Keratinocyte (primary cell): ENCODE measurements at regions not wholly inside any gene's neighbourhood (a gene's known extent, or its start where the extent isn't known, plus 50 kb on each side); places are given as distances from the start of the nearest gene placed in this dataset.

Source experiments
- DNase-seq: peaks from one replicate; pipeline ENCODE4 v3.0.0-alpha.2; 2011; ENCODE audit warnings: low read depth, missing footprints, low spot score
- FAIRE-seq: peaks from 2 replicates; lab custom pipeline; 2011; peaks lifted over from hg19 to GRCh38; lab: Jason Lieb, UNC
- H2AFZ ChIP-seq: 2 replicates; pipeline ENCODE4 v1.6.0; 2012; ENCODE audit warnings: low read length, control low read depth, inconsistent platforms; ENCODE audit not compliant: control insufficient read depth
- H3K27ac ChIP-seq: 2 replicates; pipeline ENCODE4 v1.5.1; 2011; ENCODE audit warnings: low read length; ENCODE audit not compliant: control insufficient read depth, insufficient read depth
- H3K27me3 ChIP-seq: 3 replicates; pipeline ENCODE4 v1.6.0; 2011; ENCODE audit warnings: low read length; ENCODE audit not compliant: control insufficient read depth, insufficient read depth; ENCODE audit errors: extremely low read depth
- H3K36me3 ChIP-seq, 2 experiments: 2 replicates in 1 of 2; 3 replicates in 1 of 2; pipeline ENCODE4 v1.5.1; 2011; ENCODE audit warnings: low read length in 2 of 2, mild to moderate bottlenecking in 1 of 2; ENCODE audit not compliant: control insufficient read depth in 2 of 2, insufficient read depth in 2 of 2; ENCODE audit errors: extremely low read depth in 1 of 2
- H3K4me1 ChIP-seq: 3 replicates; pipeline ENCODE4 v1.5.1; 2011; ENCODE audit warnings: low read length; ENCODE audit not compliant: control insufficient read depth, insufficient read depth; ENCODE audit errors: extremely low read depth
- H3K4me2 ChIP-seq: 3 replicates; pipeline ENCODE4 v1.6.0; 2011; ENCODE audit warnings: low read depth, low read length; ENCODE audit not compliant: control insufficient read depth, insufficient read depth; ENCODE audit errors: extremely low read depth
- H3K4me3 ChIP-seq, 3 experiments: fragments of 200-600 bp in 1 of 3; sonication (generic) in 1 of 3; 2 replicates in 2 of 3; 3 replicates in 1 of 3; pipeline ENCODE4 v1.5.1; 2011 to 2016; ENCODE audit warnings: low read length in 3 of 3, mild to moderate bottlenecking in 3 of 3, control low read depth in 2 of 3, inconsistent platforms in 1 of 3, low read depth in 1 of 3, mixed read lengths in 1 of 3, mixed run types in 1 of 3, moderate library complexity in 1 of 3; ENCODE audit not compliant: control insufficient read depth in 2 of 3, insufficient read depth in 2 of 3; ENCODE audit errors: extremely low read depth in 1 of 3
- H3K79me2 ChIP-seq: 2 replicates; pipeline ENCODE4 v1.6.0; 2012; ENCODE audit warnings: low read length; ENCODE audit not compliant: control insufficient read depth, insufficient read depth
- H3K9ac ChIP-seq: 3 replicates; pipeline ENCODE4 v1.6.0; 2011; ENCODE audit warnings: low read length; ENCODE audit not compliant: control insufficient read depth, insufficient read depth; ENCODE audit errors: extremely low read depth
- H3K9me1 ChIP-seq: 3 replicates; pipeline ENCODE4 v1.6.0; 2011; ENCODE audit warnings: low read length; ENCODE audit not compliant: control insufficient read depth, insufficient read depth; ENCODE audit errors: extremely low read depth
- H3K9me3 ChIP-seq: 2 replicates; pipeline ENCODE4 v1.5.1; 2012; ENCODE audit warnings: low read depth, low read length; ENCODE audit not compliant: control insufficient read depth
- H4K20me1 ChIP-seq: 3 replicates; pipeline ENCODE4 v1.6.0; 2011; ENCODE audit warnings: low read length; ENCODE audit not compliant: control insufficient read depth, insufficient read depth; ENCODE audit errors: extremely low read depth
- CTCF ChIP-seq, 3 experiments: IDR thresholded peaks in 1 of 3; conservative IDR thresholded peaks in 1 of 3; optimal IDR thresholded peaks in 1 of 3; 2 replicates in 2 of 3; 3 replicates in 1 of 3; pipeline versions ENCODE3 to v1.5.1; 2011; ENCODE audit warnings: low read length in 3 of 3, mild to moderate bottlenecking in 3 of 3, moderate library complexity in 2 of 3, control low read depth in 1 of 3, inconsistent platforms in 1 of 3; ENCODE audit not compliant: insufficient read depth in 2 of 3; ENCODE audit errors: extremely low read depth in 1 of 3
- EZH2 ChIP-seq: IDR thresholded peaks from one replicate; pipeline ENCODE4 v1.6.1; 2012; ENCODE audit warnings: inconsistent platforms, mild to moderate bottlenecking, low read length, moderate library complexity
- dilution Hi-C: fragments of 300-500 bp; cut with MboI; formaldehyde crosslinking; loops from one replicate; pipeline ENCODE4 v1.7.0; 2020; ENCODE audit warnings: low sequenced_read_pairs; ENCODE audit not compliant: extremely low pct_ligation_motif_present

GRCh38 chr20:53810661-53811355 is 217.2 kb upstream of the ZNF217 start:
- Histone ChIP-seq H3K27me3 (no peaks in the 10 kb centered on the region), H3K9ac (no peak overlapping the region)

GRCh38 chr20:53809728-53810365 is 216.2 kb upstream of the ZNF217 start:
- H3K9me3 ChIP-seq: no peaks in the 10 kb centered on the region
- DNase-seq: no peak
- peak overlapping the region; percentile 54 for H2AFZ ChIP-seq
- H3K79me2 ChIP-seq: no peaks in the 10 kb centered on the region
- dilution Hi-C loops: no loop called here
- no peak overlapping the region for H3K27ac ChIP-seq
- no peak for TF ChIP-seq CTCF (optimal IDR thresholded peaks at IDR 0.05 in 1 of 3, IDR thresholded peaks at IDR 0.05 in 1 of 3, conservative IDR thresholded peaks at IDR 0.05 in 1 of 3; ENCODE audit: extremely low read depth in 1 of 3, insufficient read depth in 2 of 3, low read length in 3 of 3)
- no peak for TF ChIP-seq EZH2
- H3K9ac ChIP-seq: no peak overlapping the region
- no peak for FAIRE-seq
- H3K36me3 ChIP-seq: no peaks in the 10 kb centered on the region
- H3K27me3 ChIP-seq: no peaks in the 10 kb centered on the region
- no peaks in the 10 kb centered on the region for H4K20me1 ChIP-seq
- H3K4me2 ChIP-seq: no peak overlapping the region
- H3K4me3 ChIP-seq: no peak overlapping the region
- peaks cover 23% of the 10 kb centered on the region for H3K4me1 ChIP-seq
- no peaks in the 10 kb centered on the region for H3K9me1 ChIP-seq

More at GRCh38 chr20:53810661-53811355, 217.2 kb upstream of the ZNF217 start:
- H2AFZ ChIP-seq: no peak overlapping the region
- TF ChIP-seq CTCF (optimal IDR thresholded peaks at IDR 0.05 in 1 of 3, IDR thresholded peaks at IDR 0.05 in 1 of 3, conservative IDR thresholded peaks at IDR 0.05 in 1 of 3; ENCODE audit: extremely low read depth in 1 of 3, insufficient read depth in 2 of 3, low read length in 3 of 3) (no peak), EZH2 (no peak)
- no peak for FAIRE-seq
- H3K4me2 ChIP-seq: no peak overlapping the region
- no peaks in the 10 kb centered on the region for H4K20me1 ChIP-seq
- H3K9me1 ChIP-seq: no peaks in the 10 kb centered on the region
- H3K9me3 ChIP-seq: no peaks in the 10 kb centered on the region
- dilution Hi-C loops: no loop called here
- no peaks in the 10 kb centered on the region for H3K36me3 ChIP-seq
- H3K4me1 ChIP-seq: peaks cover 14% of the 10 kb centered on the region
- H3K4me3 ChIP-seq: no peak overlapping the region
- no peaks in the 10 kb centered on the region for H3K79me2 ChIP-seq
- no peak for DNase-seq
- no peak overlapping the region for H3K27ac ChIP-seq
